ENCODE measurements at regions not wholly inside any gene's neighbourhood (a gene's known extent, or its start where the extent isn't known, plus 50 kb on each side); places are given as distances from the start of the nearest gene placed in this dataset.

DNA sequence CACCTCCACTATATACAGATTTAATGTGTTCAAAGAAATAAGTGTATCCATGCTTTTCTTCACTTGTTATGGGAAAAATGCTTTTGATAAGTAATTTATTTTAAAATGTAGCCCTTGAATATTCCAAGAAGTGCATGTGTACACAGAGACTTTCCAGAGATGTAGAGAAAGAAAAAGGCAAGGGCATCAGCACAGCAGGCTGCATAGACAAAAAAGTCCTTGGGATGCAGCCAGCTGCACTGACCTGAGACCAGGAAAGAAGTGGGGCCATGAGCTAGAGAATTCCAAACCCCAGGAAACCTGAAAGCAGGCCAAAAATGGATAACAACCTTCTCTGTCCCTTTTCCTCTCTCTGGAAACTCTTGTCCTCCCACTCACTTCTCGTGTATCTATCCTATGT lies 51.6 kb upstream of the PRDM8 start:
- H3K9me3 ChIP-seq (ENCODE audit: severe bottlenecking): no peaks in the 10 kb centered on the region
- H3K27me3 ChIP-seq (ENCODE audit: insufficient read depth, poor library complexity, severe bottlenecking): no peaks in the 10 kb centered on the region
- peaks cover 19% of the 10 kb centered on the region for H3K4me1 ChIP-seq (ENCODE audit: insufficient read depth, poor library complexity, severe bottlenecking)
- ATAC-seq (ENCODE audit: low read depth): no peak
- H3K4me3 ChIP-seq (ENCODE audit: severe bottlenecking): no peak overlapping the region
- H3K36me3 ChIP-seq (ENCODE audit: low read depth): no peaks in the 10 kb centered on the region
- TF ChIP-seq, protein P1, sequence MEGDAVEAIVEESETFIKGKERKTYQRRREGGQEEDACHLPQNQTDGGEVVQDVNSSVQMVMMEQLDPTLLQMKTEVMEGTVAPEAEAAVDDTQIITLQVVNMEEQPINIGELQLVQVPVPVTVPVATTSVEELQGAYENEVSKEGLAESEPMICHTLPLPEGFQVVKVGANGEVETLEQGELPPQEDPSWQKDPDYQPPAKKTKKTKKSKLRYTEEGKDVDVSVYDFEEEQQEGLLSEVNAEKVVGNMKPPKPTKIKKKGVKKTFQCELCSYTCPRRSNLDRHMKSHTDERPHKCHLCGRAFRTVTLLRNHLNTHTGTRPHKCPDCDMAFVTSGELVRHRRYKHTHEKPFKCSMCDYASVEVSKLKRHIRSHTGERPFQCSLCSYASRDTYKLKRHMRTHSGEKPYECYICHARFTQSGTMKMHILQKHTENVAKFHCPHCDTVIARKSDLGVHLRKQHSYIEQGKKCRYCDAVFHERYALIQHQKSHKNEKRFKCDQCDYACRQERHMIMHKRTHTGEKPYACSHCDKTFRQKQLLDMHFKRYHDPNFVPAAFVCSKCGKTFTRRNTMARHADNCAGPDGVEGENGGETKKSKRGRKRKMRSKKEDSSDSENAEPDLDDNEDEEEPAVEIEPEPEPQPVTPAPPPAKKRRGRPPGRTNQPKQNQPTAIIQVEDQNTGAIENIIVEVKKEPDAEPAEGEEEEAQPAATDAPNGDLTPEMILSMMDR (IDR thresholded peaks at IDR 0.05; ENCODE audit: poor library complexity, severe bottlenecking): no peak
- H3K27ac ChIP-seq (ENCODE audit: poor library complexity, severe bottlenecking): no peak overlapping the region
- no peak for DNase-seq (ENCODE audit: low spot score)

DNA sequence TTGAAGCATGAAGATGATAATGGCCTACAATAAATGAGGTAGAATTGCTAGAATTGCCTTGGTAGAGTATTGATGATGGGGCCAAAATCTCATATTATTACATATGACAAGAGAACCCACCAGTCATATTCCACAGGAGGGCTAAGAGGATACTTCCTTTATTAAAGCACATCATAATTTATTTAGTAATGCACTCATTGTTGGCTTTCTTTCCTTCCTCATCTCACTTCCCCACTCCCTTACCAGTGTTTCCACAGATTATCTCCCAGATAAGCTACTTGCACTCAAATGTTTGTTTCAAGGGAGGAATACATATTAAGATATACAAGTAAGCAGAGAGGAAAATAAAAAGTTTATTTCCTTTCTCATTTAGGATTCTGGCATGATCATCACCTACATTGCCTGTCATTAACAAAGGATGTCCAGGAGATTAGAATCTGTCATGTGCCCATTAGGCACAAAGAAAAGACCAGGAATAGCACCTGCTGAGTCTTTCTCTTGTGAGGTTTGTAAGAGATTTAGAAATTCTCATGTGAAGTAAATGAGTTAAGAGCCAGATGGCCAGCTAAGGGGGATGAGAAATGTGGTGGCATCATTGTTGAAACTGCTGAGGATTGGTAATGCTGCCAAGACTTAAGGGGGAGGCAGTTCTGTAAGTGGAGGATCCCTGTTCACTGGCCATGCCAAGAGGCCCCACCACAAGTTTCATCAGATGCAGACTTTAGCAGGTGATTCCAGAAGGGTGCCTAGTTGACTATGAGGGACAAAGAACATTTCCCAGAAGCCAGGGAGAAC lies 52.4 kb upstream of the PRDM8 start:
- Histone ChIP-seq H3K9me3 (ENCODE audit: severe bottlenecking) (no peaks in the 10 kb centered on the region), H3K4me3 (ENCODE audit: severe bottlenecking) (no peak overlapping the region), H3K4me1 (ENCODE audit: insufficient read depth, poor library complexity, severe bottlenecking) (peaks cover 19% of the 10 kb centered on the region), H3K27me3 (ENCODE audit: insufficient read depth, poor library complexity, severe bottlenecking) (no peaks in the 10 kb centered on the region), H3K27ac (ENCODE audit: poor library complexity, severe bottlenecking) (no peak overlapping the region), H3K36me3 (ENCODE audit: low read depth) (no peaks in the 10 kb centered on the region)
- TF ChIP-seq, protein P1 (IDR thresholded peaks at IDR 0.05; ENCODE audit: poor library complexity, severe bottlenecking): no peak
- DNase-seq (ENCODE audit: low spot score) (no peak), ATAC-seq (ENCODE audit: low read depth) (no peak)

DNA sequence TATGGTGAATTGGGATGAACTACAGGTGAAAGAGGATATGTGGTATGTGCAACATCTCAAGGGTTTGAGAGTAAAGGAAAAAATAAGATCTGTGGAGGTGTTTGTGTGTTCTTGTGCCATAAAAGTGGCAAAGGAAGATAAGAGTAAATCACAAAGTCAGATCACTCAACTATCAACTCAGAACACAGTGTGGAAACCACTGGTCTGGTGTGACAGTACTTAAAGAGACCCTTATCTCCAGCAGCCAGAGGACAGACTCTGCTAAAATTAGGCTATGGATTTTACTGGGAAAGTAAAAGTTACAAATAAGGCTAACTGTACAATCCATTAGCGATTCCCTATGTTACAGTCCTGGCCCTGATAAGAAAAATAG lies 54.0 kb upstream of the PRDM8 start:
- no peak for DNase-seq (ENCODE audit: low spot score)

DNA sequence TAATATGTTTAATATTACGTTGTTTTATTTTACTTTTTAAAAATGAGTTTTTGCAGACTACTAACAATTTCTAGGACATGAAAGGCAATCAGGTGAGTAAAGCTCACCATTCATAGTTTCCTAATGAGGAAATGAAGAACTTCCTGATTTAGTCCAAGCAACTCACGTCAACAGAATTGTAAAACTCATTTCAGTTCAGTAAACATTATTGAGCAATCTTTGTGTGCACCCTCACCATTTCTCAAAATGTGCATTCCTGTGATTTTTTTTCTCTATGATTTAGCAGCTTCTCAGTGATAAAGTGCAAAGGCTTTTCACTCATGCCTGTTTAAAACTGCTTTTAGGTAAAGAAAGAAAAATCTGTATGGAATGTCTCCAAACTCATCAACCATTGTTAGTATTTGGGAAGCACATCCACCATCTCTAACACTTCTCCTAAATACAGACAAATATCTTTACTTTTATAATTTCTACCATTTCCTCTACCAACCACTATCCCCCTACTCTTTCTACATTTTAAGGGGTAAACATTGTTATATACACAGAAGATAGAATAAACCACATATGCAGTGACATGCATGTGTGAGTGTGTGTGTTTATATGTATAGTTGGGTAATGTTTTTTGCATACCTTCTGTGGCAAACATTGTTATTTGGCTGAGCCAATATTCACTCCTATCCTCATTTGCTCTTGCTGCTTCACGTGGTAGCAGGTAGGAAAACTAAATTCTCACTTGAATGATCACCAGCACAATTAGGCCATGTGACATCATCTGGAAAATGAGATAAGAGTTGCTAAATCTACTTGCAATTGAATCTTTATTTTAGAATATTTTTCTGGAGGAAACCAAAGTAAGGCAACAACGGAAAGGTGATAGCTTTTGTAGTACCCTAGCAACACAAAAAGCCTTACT lies 54.7 kb upstream of the PRDM8 start:
- TF ChIP-seq, protein P1 (IDR thresholded peaks at IDR 0.05; ENCODE audit: poor library complexity, severe bottlenecking): no peak
- DNase-seq (ENCODE audit: low spot score) (no peak), ATAC-seq (ENCODE audit: low read depth) (peak; percentile 20; the same call in 2 of the 3 replicates)
- Histone ChIP-seq H3K27ac (ENCODE audit: poor library complexity, severe bottlenecking) (peak overlapping the region; percentile 24), H3K27me3 (ENCODE audit: insufficient read depth, poor library complexity, severe bottlenecking) (no peaks in the 10 kb centered on the region), H3K4me1 (ENCODE audit: insufficient read depth, poor library complexity, severe bottlenecking) (peaks cover 26% of the 10 kb centered on the region), H3K36me3 (ENCODE audit: low read depth) (no peaks in the 10 kb centered on the region), H3K4me3 (ENCODE audit: severe bottlenecking) (no peak overlapping the region), H3K9me3 (ENCODE audit: severe bottlenecking) (no peaks in the 10 kb centered on the region)

More for the DNA sequence above, 54.0 kb upstream of the PRDM8 start:
- Histone ChIP-seq H3K4me3 (ENCODE audit: severe bottlenecking) (no peak overlapping the region), H3K9me3 (ENCODE audit: severe bottlenecking) (no peaks in the 10 kb centered on the region), H3K27me3 (ENCODE audit: insufficient read depth, poor library complexity, severe bottlenecking) (no peaks in the 10 kb centered on the region), H3K27ac (ENCODE audit: poor library complexity, severe bottlenecking) (no peak overlapping the region), H3K4me1 (ENCODE audit: insufficient read depth, poor library complexity, severe bottlenecking) (peaks cover 26% of the 10 kb centered on the region), H3K36me3 (ENCODE audit: low read depth) (no peaks in the 10 kb centered on the region)
- TF ChIP-seq, protein P1 (IDR thresholded peaks at IDR 0.05; ENCODE audit: poor library complexity, severe bottlenecking): no peak
- no peak for ATAC-seq (ENCODE audit: low read depth)
